Prostate gland (tissue), 2 donors: ENCODE measurements at regions not wholly inside any gene's neighbourhood (a gene's known extent, or its start where the extent isn't known, plus 50 kb on each side); places are given as distances from the start of the nearest gene placed in this dataset.

ENCODE experiments used
- DNase-seq: peaks from one replicate; pipeline ENCODE4 v3.0.0-alpha.2; 2019; ENCODE audit warnings: low spot score
- H3K27ac ChIP-seq, 2 donors: fragments of 200-600 bp; sonication (generic); 2 replicates each; pipeline ENCODE4 v1.5.1; 2017 to 2019
- H3K27me3 ChIP-seq: fragments of 200-600 bp; sonication (generic); replicated peaks from 2 replicates; pipeline ENCODE4 v1.5.1; 2019; ENCODE audit not compliant: insufficient read depth
- H3K36me3 ChIP-seq, 2 donors: fragments of 200-600 bp; sonication (generic); 1 replicate in 1 of 2; 2 replicates in 1 of 2; pipeline versions ENCODE4 v1.5.1 to v1.8.1; 2017 to 2019
- H3K4me1 ChIP-seq: fragments of 200-600 bp; sonication (generic); replicated peaks from 2 replicates; pipeline ENCODE4 v1.5.1; 2019
- H3K4me3 ChIP-seq, 2 donors: fragments of 200-600 bp; sonication (generic); 2 replicates each; pipeline ENCODE4 v1.5.1; 2017 to 2019
- H3K9me3 ChIP-seq: fragments of 200-600 bp; sonication (generic); 2 replicates; pipeline ENCODE4 v1.5.1; 2017
- POLR2A ChIP-seq: fragments of 450-650 bp; IDR thresholded peaks from one replicate; pipeline ENCODE4 v1.6.1; 2016; ENCODE audit warnings: antibody characterized with exemption, mild to moderate bottlenecking
- POLR2AphosphoS5 ChIP-seq: sonication (generic); formaldehyde crosslinking; IDR thresholded peaks from one replicate; pipeline ENCODE4 v1.6.1; 2017; ENCODE audit warnings: antibody characterized with exemption
- WGBS: methylation state at CpG from one replicate; pipeline ENCODE4 v1.1.5; 2018; 5-methylcytosine and 5-hydroxymethylcytosine counted together
- intact Hi-C: fragments of 100-400 bp; cut with DNase I; formaldehyde crosslinking; loops from one replicate; pipeline ENCODE4 v1.14.2; 2022
- TF ChIP-seq, protein P1 (sequence below), 4 experiments: fragments of 200-600 bp in 2 of 4; fragments of 450-650 bp in 2 of 4; sonication (generic) in 2 of 4; IDR thresholded peaks; 1 replicate in 3 of 4; 2 replicates in 1 of 4; pipeline ENCODE4 v1.5.1; 2016 to 2019; ENCODE audit warnings: antibody characterized with exemption in 4 of 4, mild to moderate bottlenecking in 2 of 4, moderate library complexity in 2 of 4

GRCh38 chr10:128808921-128809440 lies 658.1 kb upstream of the MGMT start:
- intact Hi-C loops, result no loop called here
- 55% methylated on average over 4 of the region's 4 CpGs for WGBS
- Histone ChIP-seq H3K4me1 (no peaks in the 10 kb centered on the region), H3K36me3 (no peaks in the 10 kb centered on the region), H3K27me3 (no peaks in the 10 kb centered on the region), H3K9me3 (no peaks in the 10 kb centered on the region), H3K4me3 (no peak overlapping the region), H3K27ac (no peak overlapping the region)
- TF ChIP-seq POLR2A, result no peak
- TF ChIP-seq POLR2AphosphoS5, result peak; percentile 31
- DNase-seq, result no peak

DNA sequence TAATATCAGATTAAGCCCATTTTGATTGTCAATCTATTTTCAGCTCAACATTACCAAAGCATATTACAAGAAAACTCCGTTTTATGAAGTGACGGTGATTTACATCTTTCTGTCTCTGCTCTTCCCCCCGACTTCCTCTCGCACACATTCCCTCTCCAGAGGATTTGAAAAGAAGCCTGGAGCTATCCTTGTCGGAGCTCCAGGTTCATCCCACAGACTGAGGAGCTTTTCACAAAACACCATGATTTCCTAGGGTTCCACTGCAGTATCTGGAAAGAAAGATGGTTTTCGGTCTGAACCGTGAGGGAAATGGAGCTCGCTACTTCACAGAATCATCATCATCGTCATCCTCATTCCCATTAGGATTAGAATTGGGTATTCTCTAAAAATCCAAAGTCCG lies 655.5 kb upstream of the MGMT start:
- Histone ChIP-seq H3K27me3 (no peaks in the 10 kb centered on the region), H3K36me3 (no peaks in the 10 kb centered on the region), H3K9me3 (no peaks in the 10 kb centered on the region), H3K4me3 (no peak overlapping the region), H3K27ac (no peak overlapping the region), H3K4me1 (no peaks in the 10 kb centered on the region)
- WGBS, result 83% methylated on average over 10 of the region's 10 CpGs
- no peak for DNase-seq
- TF ChIP-seq POLR2AphosphoS5 (no peak), POLR2A (no peak)
- TF ChIP-seq, protein P1, sequence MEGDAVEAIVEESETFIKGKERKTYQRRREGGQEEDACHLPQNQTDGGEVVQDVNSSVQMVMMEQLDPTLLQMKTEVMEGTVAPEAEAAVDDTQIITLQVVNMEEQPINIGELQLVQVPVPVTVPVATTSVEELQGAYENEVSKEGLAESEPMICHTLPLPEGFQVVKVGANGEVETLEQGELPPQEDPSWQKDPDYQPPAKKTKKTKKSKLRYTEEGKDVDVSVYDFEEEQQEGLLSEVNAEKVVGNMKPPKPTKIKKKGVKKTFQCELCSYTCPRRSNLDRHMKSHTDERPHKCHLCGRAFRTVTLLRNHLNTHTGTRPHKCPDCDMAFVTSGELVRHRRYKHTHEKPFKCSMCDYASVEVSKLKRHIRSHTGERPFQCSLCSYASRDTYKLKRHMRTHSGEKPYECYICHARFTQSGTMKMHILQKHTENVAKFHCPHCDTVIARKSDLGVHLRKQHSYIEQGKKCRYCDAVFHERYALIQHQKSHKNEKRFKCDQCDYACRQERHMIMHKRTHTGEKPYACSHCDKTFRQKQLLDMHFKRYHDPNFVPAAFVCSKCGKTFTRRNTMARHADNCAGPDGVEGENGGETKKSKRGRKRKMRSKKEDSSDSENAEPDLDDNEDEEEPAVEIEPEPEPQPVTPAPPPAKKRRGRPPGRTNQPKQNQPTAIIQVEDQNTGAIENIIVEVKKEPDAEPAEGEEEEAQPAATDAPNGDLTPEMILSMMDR (IDR thresholded peaks at IDR 0.05), result no peak
- intact Hi-C loops, result no loop called here

DNA sequence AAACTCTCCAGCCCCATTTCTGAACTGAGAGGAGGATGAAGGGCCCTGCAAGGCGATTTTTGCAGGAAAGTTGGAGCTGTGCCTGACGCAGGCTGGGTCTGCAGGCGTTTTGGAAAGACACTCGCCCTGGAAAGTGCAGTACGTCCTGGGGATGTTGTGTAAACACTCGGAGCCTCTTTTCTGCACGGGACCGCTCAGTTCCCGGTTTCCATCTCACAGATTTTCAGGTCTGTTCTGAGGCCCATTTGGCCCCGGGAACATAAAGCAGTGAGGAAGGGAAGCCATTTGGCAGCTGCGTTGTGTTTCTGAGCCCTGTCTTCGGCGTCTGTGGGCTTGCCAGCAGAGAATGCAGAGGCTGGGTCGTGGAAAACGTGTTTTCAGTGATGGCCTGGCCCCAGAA lies 655.0 kb upstream of the MGMT start:
- TF ChIP-seq POLR2A (no peak), POLR2AphosphoS5 (no peak)
- TF ChIP-seq, protein P1 (IDR thresholded peaks at IDR 0.05), result no peak
- Histone ChIP-seq H3K27ac (no peak overlapping the region), H3K4me3 (no peak overlapping the region), H3K9me3 (no peaks in the 10 kb centered on the region), H3K4me1 (no peaks in the 10 kb centered on the region), H3K27me3 (no peaks in the 10 kb centered on the region), H3K36me3 (no peaks in the 10 kb centered on the region)
- intact Hi-C loops, result no loop called here
- 65% methylated on average over 15 of the region's 15 CpGs for WGBS
- no peak for DNase-seq

GRCh38 chr10:128813574-128813973 lies 653.5 kb upstream of the MGMT start:
- intact Hi-C loops, result no loop called here
- H3K27me3 ChIP-seq, result no peaks in the 10 kb centered on the region
- no peak overlapping the region for H3K27ac ChIP-seq
- DNase-seq, result no peak
- WGBS, result 74% methylated on average over 3 of the region's 3 CpGs
- TF ChIP-seq, protein P1 (IDR thresholded peaks at IDR 0.05), result no peak
- TF ChIP-seq POLR2AphosphoS5 (no peak), POLR2A (no peak)
- no peak overlapping the region for H3K4me3 ChIP-seq
- H3K4me1 ChIP-seq, result no peaks in the 10 kb centered on the region
- H3K36me3 ChIP-seq, result no peaks in the 10 kb centered on the region
- no peaks in the 10 kb centered on the region for H3K9me3 ChIP-seq

DNA sequence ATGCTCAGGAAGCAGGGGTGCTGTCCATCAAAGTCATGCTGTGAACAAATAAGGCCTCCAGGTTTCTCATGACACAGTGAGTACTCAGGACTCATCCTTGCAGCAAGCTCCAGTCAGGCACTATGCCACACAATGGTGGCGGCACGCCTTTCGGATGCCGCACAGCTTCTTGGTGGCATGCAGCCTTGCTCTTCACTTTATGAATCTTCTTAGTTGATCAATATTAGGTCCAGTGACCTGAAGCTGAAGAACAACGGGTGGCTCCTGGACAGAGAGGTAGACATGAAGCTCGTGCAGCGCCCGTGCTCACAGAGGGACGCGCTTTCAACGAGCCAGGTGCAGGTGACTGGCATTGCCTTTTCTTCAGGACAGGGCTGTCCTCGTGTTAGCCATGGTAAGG lies 653.0 kb upstream of the MGMT start:
- WGBS, result 92% methylated on average over 12 of the region's 12 CpGs
- Histone ChIP-seq H3K9me3 (no peaks in the 10 kb centered on the region), H3K27ac (no peak overlapping the region), H3K27me3 (no peaks in the 10 kb centered on the region), H3K4me3 (no peak overlapping the region), H3K36me3 (no peaks in the 10 kb centered on the region), H3K4me1 (no peaks in the 10 kb centered on the region)
- no peak for DNase-seq
- TF ChIP-seq, protein P1 (IDR thresholded peaks at IDR 0.05), result no peak
- TF ChIP-seq POLR2AphosphoS5 (no peak), POLR2A (no peak)
- intact Hi-C loops, result no loop called here
